ENCODE measurements at regions not wholly inside any gene's neighbourhood (a gene's known extent, or its start where the extent isn't known, plus 50 kb on each side); places are given as distances from the start of the nearest gene placed in this dataset.

- no peak for DNase-seq
- no peaks in the 10 kb centered on the region for H3K4me1 ChIP-seq (ENCODE audit: control insufficient read depth in 1 of 2, extremely low read depth in 1 of 2, insufficient read depth in 2 of 2, low read length in 2 of 2)
- H3K9me3 ChIP-seq = no peaks in the 10 kb centered on the region
- no peaks in the 10 kb centered on the region for H3K27me3 Mint-ChIP-seq
- H3K36me3 Mint-ChIP-seq = no peaks in the 10 kb centered on the region
- no peaks in the 10 kb centered on the region for H3K4me1 Mint-ChIP-seq
- no peak overlapping the region for H3K4me3 Mint-ChIP-seq
- POLR2A ChIA-PET = no interaction called here
- no peak overlapping the region for H3K27ac ChIP-seq (ENCODE audit: low read length)
- ATAC-seq (replicated peaks in 1 of 4) = no peak
- H3K27ac Mint-ChIP-seq = no peak overlapping the region
- peaks cover 4 to 8% (median 4%) of the 10 kb centered on the region in 3 donors for H3K9me3 Mint-ChIP-seq
- CTCF ChIA-PET = interaction anchor here in 1 of 2 donors (0.6 kb wide), 1 partner anchor 173 kb away, joined by 3 read pairs; no protein-coding TSS in a partner anchor
- H3K36me3 ChIP-seq (ENCODE audit: control insufficient read depth in 2 of 2, extremely low read depth in 1 of 2, insufficient read depth in 1 of 2, low read length in 1 of 2) = no peaks in the 10 kb centered on the region
- 88% methylated on average over 1 of the region's 4 CpGs for WGBS (ENCODE audit: insufficient coverage)
- no peak overlapping the region for H3K4me3 ChIP-seq (ENCODE audit: control insufficient read depth in 1 of 2, extremely low read depth in 1 of 2, low read length in 1 of 2)
- no peaks in the 10 kb centered on the region for H3K27me3 ChIP-seq (replicated peaks in 1 of 2; ENCODE audit: control insufficient read depth in 2 of 2, extremely low read depth in 1 of 2, insufficient read depth in 2 of 2, low read length in 1 of 2)
Measured at GRCh38 chr6:49333345-49334125, 129.5 kb downstream of the MMUT start.

GRCh38 chr6:49332781-49333180 lies 130.3 kb downstream of the MMUT start:
- ChIA-PET POLR2A (no interaction called here), CTCF (no interaction called here)
- no peaks in the 10 kb centered on the region for H3K4me1 ChIP-seq (ENCODE audit: control insufficient read depth in 1 of 2, extremely low read depth in 1 of 2, insufficient read depth in 2 of 2, low read length in 2 of 2)
- no peak overlapping the region for H3K27ac ChIP-seq (ENCODE audit: low read length)
- ATAC-seq (replicated peaks in 1 of 4) (no peak), DNase-seq (no peak)
- H3K4me3 Mint-ChIP-seq = no peak overlapping the region
- H3K4me3 ChIP-seq (ENCODE audit: control insufficient read depth in 1 of 2, extremely low read depth in 1 of 2, low read length in 1 of 2) = no peak overlapping the region
- H3K36me3 Mint-ChIP-seq = no peaks in the 10 kb centered on the region
- no peak overlapping the region for H3K27ac Mint-ChIP-seq
- H3K9me3 Mint-ChIP-seq = peaks cover 4 to 8% (median 4%) of the 10 kb centered on the region in 3 donors
- no peaks in the 10 kb centered on the region for H3K36me3 ChIP-seq (ENCODE audit: control insufficient read depth in 2 of 2, extremely low read depth in 1 of 2, insufficient read depth in 1 of 2, low read length in 1 of 2)
- no peaks in the 10 kb centered on the region for H3K27me3 Mint-ChIP-seq
- no peaks in the 10 kb centered on the region for H3K27me3 ChIP-seq (replicated peaks in 1 of 2; ENCODE audit: control insufficient read depth in 2 of 2, extremely low read depth in 1 of 2, insufficient read depth in 2 of 2, low read length in 1 of 2)
- whole genome bisulfite sequencing (ENCODE audit: insufficient coverage) = 67% methylated on average over 1 of the region's 1 CpG
- H3K4me1 Mint-ChIP-seq = no peaks in the 10 kb centered on the region
- no peaks in the 10 kb centered on the region for H3K9me3 ChIP-seq

GRCh38 chr6:49329186-49329585 lies 133.9 kb downstream of the MMUT start:
- H3K9me3 Mint-ChIP-seq = peaks cover 0 to 6% (median under 1%) of the 10 kb centered on the region in 3 donors
- Histone ChIP-seq H3K4me3 (ENCODE audit: control insufficient read depth in 1 of 2, extremely low read depth in 1 of 2, low read length in 1 of 2) (no peak overlapping the region), H3K9me3 (no peaks in the 10 kb centered on the region), H3K27ac (ENCODE audit: low read length) (no peak overlapping the region), H3K27me3 (replicated peaks in 1 of 2; ENCODE audit: control insufficient read depth in 2 of 2, extremely low read depth in 1 of 2, insufficient read depth in 2 of 2, low read length in 1 of 2) (no peaks in the 10 kb centered on the region), H3K36me3 (ENCODE audit: control insufficient read depth in 2 of 2, extremely low read depth in 1 of 2, insufficient read depth in 1 of 2, low read length in 1 of 2) (no peaks in the 10 kb centered on the region), H3K4me1 (ENCODE audit: control insufficient read depth in 1 of 2, extremely low read depth in 1 of 2, insufficient read depth in 2 of 2, low read length in 2 of 2) (no peaks in the 10 kb centered on the region)
- no CpG with 5 or more reads among the region's 3 CpGs for WGBS (ENCODE audit: insufficient coverage)
- ChIA-PET CTCF (no interaction called here), POLR2A (no interaction called here)
- H3K27ac Mint-ChIP-seq = no peak overlapping the region
- H3K4me3 Mint-ChIP-seq = no peak overlapping the region
- DNase-seq = no peak
- no peaks in the 10 kb centered on the region for H3K4me1 Mint-ChIP-seq
- no peak for ATAC-seq (replicated peaks in 1 of 4)
- H3K27me3 Mint-ChIP-seq = no peaks in the 10 kb centered on the region
- no peaks in the 10 kb centered on the region for H3K36me3 Mint-ChIP-seq

- Mint-ChIP-seq H3K9me3 (peaks cover 2 to 6% (median 3%) of the 10 kb centered on the region in 3 donors), H3K4me1 (no peaks in the 10 kb centered on the region), H3K36me3 (no peaks in the 10 kb centered on the region), H3K4me3 (no peak overlapping the region), H3K27ac (no peak overlapping the region), H3K27me3 (no peaks in the 10 kb centered on the region)
- no peak overlapping the region for H3K4me3 ChIP-seq (ENCODE audit: control insufficient read depth in 1 of 2, extremely low read depth in 1 of 2, low read length in 1 of 2)
- no peak overlapping the region for H3K27ac ChIP-seq (ENCODE audit: low read length)
- no peak for ATAC-seq (replicated peaks in 1 of 4)
- no peaks in the 10 kb centered on the region for H3K27me3 ChIP-seq (replicated peaks in 1 of 2; ENCODE audit: control insufficient read depth in 2 of 2, extremely low read depth in 1 of 2, insufficient read depth in 2 of 2, low read length in 1 of 2)
- WGBS (ENCODE audit: insufficient coverage) = 86% methylated on average over 1 of the region's 1 CpG
- POLR2A ChIA-PET = no interaction called here
- H3K9me3 ChIP-seq = no peaks in the 10 kb centered on the region
- no peaks in the 10 kb centered on the region for H3K4me1 ChIP-seq (ENCODE audit: control insufficient read depth in 1 of 2, extremely low read depth in 1 of 2, insufficient read depth in 2 of 2, low read length in 2 of 2)
- no peak for DNase-seq
- no peaks in the 10 kb centered on the region for H3K36me3 ChIP-seq (ENCODE audit: control insufficient read depth in 2 of 2, extremely low read depth in 1 of 2, insufficient read depth in 1 of 2, low read length in 1 of 2)
- CTCF ChIA-PET = no interaction called here
Measured at GRCh38 chr6:49328051-49328744, 134.9 kb downstream of the MMUT start.

- Histone ChIP-seq H3K36me3 (ENCODE audit: control insufficient read depth in 2 of 2, extremely low read depth in 1 of 2, insufficient read depth in 1 of 2, low read length in 1 of 2) (no peaks in the 10 kb centered on the region), H3K27ac (ENCODE audit: low read length) (no peak overlapping the region), H3K4me1 (ENCODE audit: control insufficient read depth in 1 of 2, extremely low read depth in 1 of 2, insufficient read depth in 2 of 2, low read length in 2 of 2) (no peaks in the 10 kb centered on the region), H3K9me3 (no peaks in the 10 kb centered on the region), H3K4me3 (ENCODE audit: control insufficient read depth in 1 of 2, extremely low read depth in 1 of 2, low read length in 1 of 2) (no peak overlapping the region), H3K27me3 (replicated peaks in 1 of 2; ENCODE audit: control insufficient read depth in 2 of 2, extremely low read depth in 1 of 2, insufficient read depth in 2 of 2, low read length in 1 of 2) (no peaks in the 10 kb centered on the region)
- Mint-ChIP-seq H3K27ac (no peak overlapping the region), H3K4me3 (no peak overlapping the region), H3K27me3 (no peaks in the 10 kb centered on the region), H3K9me3 (peaks cover 3 to 6% (median 4%) of the 10 kb centered on the region in 3 donors), H3K4me1 (no peaks in the 10 kb centered on the region), H3K36me3 (no peaks in the 10 kb centered on the region)
- no peak for ATAC-seq (replicated peaks in 1 of 4)
- no peak for DNase-seq
- no CpG with 5 or more reads among the region's 2 CpGs for WGBS (ENCODE audit: insufficient coverage)
- ChIA-PET POLR2A (no interaction called here), CTCF (no interaction called here)
Measured at GRCh38 chr6:49327571-49327970, 135.5 kb downstream of the MMUT start.

- H3K27me3 ChIP-seq (replicated peaks in 1 of 2; ENCODE audit: control insufficient read depth in 2 of 2, extremely low read depth in 1 of 2, insufficient read depth in 2 of 2, low read length in 1 of 2) = no peaks in the 10 kb centered on the region
- Mint-ChIP-seq H3K27me3 (no peaks in the 10 kb centered on the region), H3K27ac (no peak overlapping the region), H3K36me3 (no peaks in the 10 kb centered on the region), H3K4me3 (no peak overlapping the region), H3K4me1 (no peaks in the 10 kb centered on the region), H3K9me3 (peaks cover 3 to 10% (median 6%) of the 10 kb centered on the region in 3 donors)
- WGBS (ENCODE audit: insufficient coverage) = no CpG with 5 or more reads among the region's 1 CpG
- ATAC-seq (replicated peaks in 1 of 4) (no peak), DNase-seq (no peak)
- CTCF ChIA-PET = no interaction called here
- POLR2A ChIA-PET = no interaction called here
- H3K4me1 ChIP-seq (ENCODE audit: control insufficient read depth in 1 of 2, extremely low read depth in 1 of 2, insufficient read depth in 2 of 2, low read length in 2 of 2) = no peaks in the 10 kb centered on the region
- H3K4me3 ChIP-seq (ENCODE audit: control insufficient read depth in 1 of 2, extremely low read depth in 1 of 2, low read length in 1 of 2) = no peak overlapping the region
- no peak overlapping the region for H3K27ac ChIP-seq (ENCODE audit: low read length)
- no peaks in the 10 kb centered on the region for H3K36me3 ChIP-seq (ENCODE audit: control insufficient read depth in 2 of 2, extremely low read depth in 1 of 2, insufficient read depth in 1 of 2, low read length in 1 of 2)
- no peaks in the 10 kb centered on the region for H3K9me3 ChIP-seq
Measured at GRCh38 chr6:49327005-49327404, 136.0 kb downstream of the MMUT start.
